H7 (cell line): ENCODE measurements at regions not wholly inside any gene's neighbourhood (a gene's known extent, or its start where the extent isn't known, plus 50 kb on each side); places are given as distances from the start of the nearest gene placed in this dataset.
"Not testable (repeated sequence)": the region's sequence is repeated elsewhere in the genome, so short reads cannot be mapped to it uniquely, and the experiment has no call there.

Experiments
- DNase-seq: peaks from one replicate; pipeline ENCODE4 v3.0.0; 2012
- H3K27me3 ChIP-seq: 2 replicates; pipeline ENCODE4 v1.6.0; 2011; ENCODE audit warnings: mild to moderate bottlenecking, low read length; ENCODE audit not compliant: control insufficient read depth, insufficient read depth
- H3K36me3 ChIP-seq: replicated peaks from 2 replicates; pipeline ENCODE4 v1.5.1; 2011; ENCODE audit warnings: low read length; ENCODE audit not compliant: control insufficient read depth, insufficient read depth
- H3K4me3 ChIP-seq: 2 replicates; pipeline ENCODE4 v1.5.1; 2011; ENCODE audit warnings: low read depth, mild to moderate bottlenecking, control low read depth, low read length, moderate library complexity; ENCODE audit not compliant: insufficient read depth

DNA sequence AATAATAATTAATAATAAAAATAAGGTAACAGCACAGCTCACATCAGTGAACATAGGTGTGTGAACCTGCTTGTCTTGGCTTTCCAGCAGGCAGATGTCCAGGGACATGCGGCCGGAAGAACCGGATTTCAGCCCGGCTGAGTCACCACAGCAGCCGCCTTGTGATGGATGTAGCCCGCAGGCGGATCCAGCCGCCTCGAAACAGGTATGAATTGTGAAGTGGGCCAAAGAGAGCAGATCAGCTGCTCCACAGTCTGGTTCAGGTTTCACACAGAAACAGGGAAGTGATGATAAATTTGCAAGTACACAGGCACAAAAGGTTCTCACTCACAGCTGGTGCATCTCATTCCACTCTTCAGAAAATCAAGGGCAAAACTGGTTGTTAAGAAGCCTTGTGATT, 55.1 kb downstream of the ID4 start:
- H3K4me3 ChIP-seq = no peak overlapping the region
- H3K36me3 ChIP-seq = no peaks in the 10 kb centered on the region
- DNase-seq = no peak
- H3K27me3 ChIP-seq = no peaks in the 10 kb centered on the region

DNA sequence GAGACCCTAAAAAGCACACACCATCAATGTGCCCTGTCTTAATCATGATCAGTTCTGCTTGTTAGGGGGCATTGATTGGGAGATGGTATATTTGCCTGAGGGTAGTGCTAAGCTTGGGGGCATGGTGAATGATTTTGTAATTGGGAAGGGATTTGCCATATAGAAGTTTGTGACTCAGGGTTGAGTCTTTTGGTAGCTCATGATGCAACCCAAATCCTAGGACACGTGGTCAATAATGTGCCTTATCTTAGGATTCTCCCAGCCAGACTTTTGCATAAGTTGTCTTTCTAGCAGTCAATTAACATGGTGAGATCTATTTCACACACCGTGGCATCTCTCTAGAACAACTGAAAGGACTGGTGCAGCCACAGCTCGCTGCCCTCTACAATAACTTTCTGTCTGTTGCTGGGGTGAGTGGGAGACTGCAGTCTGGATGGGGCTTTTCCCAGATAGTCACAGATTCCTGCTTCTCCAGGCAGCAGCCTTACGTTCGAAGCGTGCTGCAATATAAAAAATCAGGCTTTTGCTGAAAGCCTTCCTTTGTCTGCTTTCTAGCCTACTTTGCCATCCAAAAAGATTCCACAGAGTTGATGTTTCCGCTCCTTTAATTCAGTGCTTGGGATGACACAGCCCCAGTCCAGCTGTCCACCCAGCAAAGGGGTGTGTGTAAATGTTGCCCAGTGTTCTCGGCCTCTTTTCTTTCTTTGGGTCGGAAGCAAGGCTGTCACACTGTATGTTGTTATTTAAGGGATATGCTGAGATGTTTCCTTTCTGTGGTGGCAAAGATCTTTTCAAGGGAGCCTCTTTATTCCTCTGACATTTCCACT, 58.9 kb downstream of the ID4 start:
- no peaks in the 10 kb centered on the region for H3K36me3 ChIP-seq
- DNase-seq = no peak

DNA sequence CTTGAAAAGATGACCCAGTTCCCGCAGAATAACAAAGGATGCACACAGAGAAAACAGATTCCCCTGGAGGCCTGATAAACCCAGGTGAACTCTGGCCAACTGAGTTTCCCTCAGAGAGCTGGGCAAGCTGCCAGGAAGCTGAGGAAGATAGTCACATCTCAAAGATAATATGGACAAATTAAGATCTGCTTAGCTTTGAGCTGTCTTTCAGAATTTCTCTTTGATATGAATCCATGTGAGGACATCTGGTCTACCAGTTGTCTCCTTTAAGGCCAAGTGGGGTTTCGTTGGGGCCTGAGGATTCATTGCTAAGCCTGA, 59.5 kb downstream of the ID4 start:
- no peaks in the 10 kb centered on the region for H3K27me3 ChIP-seq
- no peak for DNase-seq
- H3K36me3 ChIP-seq = no peaks in the 10 kb centered on the region
- H3K4me3 ChIP-seq = no peak overlapping the region

More for the DNA sequence above, 58.9 kb downstream of the ID4 start:
- Histone ChIP-seq H3K27me3 (no peaks in the 10 kb centered on the region), H3K4me3 (no peak overlapping the region)

DNA sequence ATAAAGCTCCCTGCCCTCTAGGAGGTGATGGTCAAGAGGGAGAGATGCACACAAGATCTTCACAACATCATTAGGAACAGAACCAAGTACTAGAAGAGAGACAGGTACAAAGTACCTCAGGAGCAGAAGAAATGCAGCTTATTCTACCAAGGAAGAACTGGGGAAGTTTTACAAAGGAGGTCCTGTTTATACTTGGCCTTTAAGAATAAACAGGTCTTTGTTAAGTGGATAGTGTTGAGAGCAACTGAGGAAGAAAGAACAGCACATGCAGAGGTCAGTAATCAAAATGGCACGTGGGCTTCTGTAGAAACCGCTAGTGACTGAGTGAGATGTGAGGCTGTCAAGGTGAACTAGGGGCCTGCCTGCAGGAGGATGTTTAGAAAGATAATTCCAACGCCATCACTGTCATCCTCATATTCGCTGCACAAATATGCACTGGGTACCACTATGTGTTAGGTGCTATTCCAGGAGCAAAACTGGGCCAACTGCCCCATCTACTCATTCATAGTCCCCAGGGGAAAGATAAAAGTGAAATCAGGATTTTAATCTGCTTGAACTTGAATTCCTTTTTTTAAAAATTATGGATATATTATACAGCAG, 61.1 kb downstream of the ID4 start:
- Histone ChIP-seq H3K36me3 (no peaks in the 10 kb centered on the region), H3K27me3 (no peaks in the 10 kb centered on the region), H3K4me3 (no peak overlapping the region)
- no peak for DNase-seq

DNA sequence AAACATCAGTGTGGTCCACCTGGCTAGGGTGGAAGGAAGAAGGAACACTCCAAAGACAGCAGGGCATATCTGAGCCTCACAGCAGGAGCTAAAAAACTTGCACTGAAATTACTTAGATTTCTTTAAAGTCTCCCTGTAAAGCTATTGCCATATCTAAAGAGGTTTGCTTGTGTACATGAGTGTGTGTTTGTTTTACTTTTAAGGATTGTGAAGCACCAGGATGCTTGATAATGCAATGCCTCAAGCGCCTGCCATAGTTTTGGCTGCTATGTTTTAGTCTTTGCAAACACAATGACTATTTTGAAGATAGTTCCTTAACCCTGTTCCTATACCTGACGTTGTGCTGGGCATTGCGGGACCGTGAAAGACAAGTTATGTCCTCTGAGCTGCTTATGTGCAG, 65.0 kb downstream of the ID4 start:
- no peaks in the 10 kb centered on the region for H3K27me3 ChIP-seq
- no peak overlapping the region for H3K4me3 ChIP-seq
- DNase-seq = no peak
- no peaks in the 10 kb centered on the region for H3K36me3 ChIP-seq

DNA sequence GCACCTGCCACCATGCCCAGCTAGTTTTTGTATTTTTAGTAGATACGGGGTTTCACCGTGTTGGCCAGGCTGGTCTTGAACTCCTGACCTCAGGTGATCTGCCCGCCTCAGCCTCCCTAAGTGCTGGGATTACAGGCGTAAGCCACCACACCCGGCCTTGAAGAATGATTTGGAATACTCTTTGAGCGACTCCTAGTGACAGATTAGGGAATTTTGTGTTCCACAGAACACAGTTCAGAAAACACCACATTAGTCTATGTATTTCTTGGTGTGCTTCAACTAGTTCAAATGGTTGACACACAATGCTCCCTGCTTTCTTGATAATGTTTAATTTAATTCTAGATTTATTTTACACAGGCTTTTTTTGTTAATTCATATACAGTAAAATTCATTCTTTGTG, 67.2 kb downstream of the ID4 start:
- H3K4me3 ChIP-seq, DNase-seq, H3K36me3 ChIP-seq, H3K27me3 ChIP-seq: not testable (repeated sequence)

DNA sequence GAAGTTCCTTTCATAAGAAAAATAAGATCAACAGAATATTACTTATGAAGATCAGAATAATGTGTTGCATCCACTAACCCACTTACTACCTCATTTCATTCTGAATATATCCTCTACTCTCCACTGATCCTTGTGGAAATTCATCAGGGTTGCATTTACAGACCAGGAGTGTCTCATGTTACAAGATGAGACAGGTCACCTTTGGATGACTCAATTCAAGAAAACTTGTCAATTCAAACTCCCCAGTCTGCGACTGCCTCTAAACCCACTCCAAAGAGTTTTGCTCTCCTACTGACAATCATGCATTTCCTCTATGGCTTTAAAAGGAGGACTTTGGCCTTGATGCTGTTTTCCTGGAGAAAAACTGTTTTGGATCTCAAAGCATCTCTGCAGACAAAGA, 68.4 kb downstream of the ID4 start:
- Histone ChIP-seq H3K4me3 (no peak overlapping the region), H3K27me3 (no peaks in the 10 kb centered on the region), H3K36me3 (no peaks in the 10 kb centered on the region)
- DNase-seq = no peak

DNA sequence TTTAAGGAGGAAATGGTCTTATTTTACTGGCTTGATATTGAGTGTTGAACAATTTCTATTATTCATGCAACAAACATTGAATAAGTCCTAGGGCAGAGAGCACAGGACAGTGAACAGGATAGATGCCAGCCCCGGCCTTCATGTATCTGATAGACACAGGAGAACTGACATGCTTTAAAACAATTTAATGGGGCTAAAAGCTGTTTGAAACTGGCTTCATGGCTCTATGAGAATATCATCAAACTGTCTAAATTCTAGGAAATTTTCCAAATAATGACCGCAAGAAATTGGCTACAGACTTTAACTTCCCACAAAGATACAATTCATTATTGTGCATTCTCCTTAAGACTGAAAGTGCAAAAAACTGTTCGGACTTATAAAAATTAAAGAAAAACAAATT, 69.0 kb downstream of the ID4 start:
- no peaks in the 10 kb centered on the region for H3K27me3 ChIP-seq
- no peak overlapping the region for H3K4me3 ChIP-seq
- no peaks in the 10 kb centered on the region for H3K36me3 ChIP-seq
- no peak for DNase-seq

DNA sequence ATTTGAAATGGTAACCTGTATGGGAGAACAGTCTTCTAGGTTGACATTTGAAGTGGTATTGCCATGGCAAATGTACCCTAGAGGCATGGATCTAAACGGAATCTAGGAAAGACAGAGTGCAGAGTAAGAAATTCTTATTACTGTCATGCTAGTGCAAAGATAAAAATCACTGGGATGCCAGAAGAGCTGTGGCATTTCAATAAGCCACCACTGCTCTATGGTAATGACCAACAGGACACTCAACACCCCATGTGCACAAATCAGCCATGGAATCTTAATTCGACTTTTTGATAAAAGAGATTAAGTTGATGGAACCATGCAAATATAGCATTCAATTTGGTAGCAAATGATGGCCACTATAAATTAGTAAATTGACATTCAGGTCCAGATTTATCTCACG, 74.1 kb downstream of the ID4 start:
- Histone ChIP-seq H3K27me3 (no peaks in the 10 kb centered on the region), H3K36me3 (no peaks in the 10 kb centered on the region), H3K4me3 (no peak overlapping the region)
- DNase-seq = no peak

DNA sequence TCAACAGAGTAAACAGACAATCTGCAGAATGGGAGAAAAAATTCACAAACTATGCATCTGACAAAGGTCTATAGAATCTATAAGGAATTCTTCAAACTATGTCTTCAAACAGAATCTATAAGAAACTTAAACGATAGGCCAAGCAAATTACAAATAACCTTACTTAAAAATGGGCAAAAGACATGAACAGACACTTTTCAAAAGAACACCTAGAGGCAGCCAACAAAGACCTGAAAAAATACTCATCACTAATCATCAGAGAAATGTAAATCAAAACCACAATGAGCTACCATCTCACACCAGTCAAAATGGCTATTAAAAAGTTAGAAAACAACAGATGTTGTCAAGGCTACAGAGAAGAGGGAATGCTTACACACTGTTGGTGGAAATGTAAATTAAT, 81.3 kb downstream of the ID4 start:
- Histone ChIP-seq H3K4me3 (no peak overlapping the region), H3K27me3 (no peaks in the 10 kb centered on the region), H3K36me3 (no peaks in the 10 kb centered on the region)
- DNase-seq = no peak

DNA sequence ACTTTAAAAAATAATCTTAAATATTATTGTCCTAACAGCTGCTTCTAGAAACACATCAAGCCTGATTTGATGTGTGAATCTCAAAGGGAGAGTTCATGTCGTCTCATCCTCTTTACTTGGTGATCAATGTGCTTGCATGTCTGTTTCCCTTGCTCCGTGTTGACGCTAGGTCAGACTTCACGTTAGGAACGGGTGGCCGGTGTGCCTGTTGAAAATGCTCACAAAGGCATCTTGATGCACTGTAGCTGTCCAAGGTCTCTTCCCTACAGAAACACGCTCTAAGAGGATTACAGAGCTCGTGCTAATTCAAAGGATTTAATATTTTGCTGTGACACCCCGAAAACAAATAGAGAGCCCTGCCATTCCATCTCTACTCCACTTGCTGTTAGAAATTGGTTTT, 84.6 kb downstream of the ID4 start:
- H3K4me3 ChIP-seq = no peak overlapping the region
- no peak for DNase-seq
- no peaks in the 10 kb centered on the region for H3K36me3 ChIP-seq
- no peaks in the 10 kb centered on the region for H3K27me3 ChIP-seq

DNA sequence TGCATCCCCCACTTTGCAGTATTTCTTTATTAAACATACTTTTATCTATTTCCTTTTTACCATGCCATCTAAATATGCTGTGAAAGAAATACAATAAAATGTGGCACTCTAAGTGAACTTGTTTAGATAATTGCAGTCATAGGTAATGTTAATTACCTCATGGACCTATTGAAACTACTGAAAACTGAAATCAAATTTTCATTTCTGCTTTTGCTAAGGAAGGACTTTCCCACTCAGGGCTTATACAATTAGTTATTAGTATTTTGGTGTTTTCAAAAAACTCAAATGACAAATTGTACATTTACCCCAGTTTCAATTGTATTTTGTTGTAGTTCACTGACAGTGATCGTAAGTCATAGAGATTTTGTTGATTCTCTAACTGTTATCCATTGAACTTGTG, 88.4 kb downstream of the ID4 start:
- H3K27me3 ChIP-seq = no peaks in the 10 kb centered on the region
- no peak for DNase-seq
- no peaks in the 10 kb centered on the region for H3K36me3 ChIP-seq
- no peak overlapping the region for H3K4me3 ChIP-seq

DNA sequence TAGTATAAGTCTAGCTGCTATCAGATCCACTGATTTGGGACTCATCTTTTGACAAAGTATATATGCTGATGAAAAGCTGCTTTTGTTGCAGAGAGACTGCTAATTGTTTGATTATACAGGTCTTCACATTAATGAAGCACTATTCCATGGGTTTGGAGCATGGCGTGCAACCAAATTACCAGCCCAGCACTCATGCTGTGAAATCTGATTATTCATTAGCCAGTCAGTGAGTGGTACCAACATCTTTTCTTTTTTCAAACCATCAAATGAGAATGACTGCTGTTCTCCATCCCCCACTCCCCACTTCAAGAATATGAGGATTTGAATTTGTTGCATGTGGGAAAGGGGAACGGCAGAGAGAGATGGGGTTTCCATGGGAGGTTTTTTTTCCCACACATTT, 91.3 kb downstream of the ID4 start:
- Histone ChIP-seq H3K4me3 (no peak overlapping the region), H3K27me3 (no peaks in the 10 kb centered on the region), H3K36me3 (no peaks in the 10 kb centered on the region)
- no peak for DNase-seq

DNA sequence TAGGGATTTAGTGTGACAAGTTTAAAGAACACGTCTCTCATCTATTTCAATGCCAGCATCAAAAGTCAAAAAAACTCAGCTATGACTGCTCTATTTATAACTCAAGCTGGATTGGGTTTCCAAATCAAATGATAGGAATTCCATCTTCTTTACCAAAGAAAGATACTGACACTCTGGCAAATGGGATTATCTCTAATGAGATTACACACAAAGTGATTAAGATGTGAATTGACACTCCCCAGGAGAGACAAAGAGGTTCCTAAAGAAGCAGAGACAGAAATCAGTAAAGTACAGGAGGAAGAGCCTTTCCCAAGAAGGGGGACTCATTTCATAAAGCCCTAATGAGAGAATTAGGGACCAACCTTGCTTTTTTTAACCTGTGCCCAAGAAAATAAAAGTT, 92.1 kb downstream of the ID4 start:
- Histone ChIP-seq H3K4me3 (no peak overlapping the region), H3K36me3 (no peaks in the 10 kb centered on the region), H3K27me3 (no peaks in the 10 kb centered on the region)
- DNase-seq = no peak

DNA sequence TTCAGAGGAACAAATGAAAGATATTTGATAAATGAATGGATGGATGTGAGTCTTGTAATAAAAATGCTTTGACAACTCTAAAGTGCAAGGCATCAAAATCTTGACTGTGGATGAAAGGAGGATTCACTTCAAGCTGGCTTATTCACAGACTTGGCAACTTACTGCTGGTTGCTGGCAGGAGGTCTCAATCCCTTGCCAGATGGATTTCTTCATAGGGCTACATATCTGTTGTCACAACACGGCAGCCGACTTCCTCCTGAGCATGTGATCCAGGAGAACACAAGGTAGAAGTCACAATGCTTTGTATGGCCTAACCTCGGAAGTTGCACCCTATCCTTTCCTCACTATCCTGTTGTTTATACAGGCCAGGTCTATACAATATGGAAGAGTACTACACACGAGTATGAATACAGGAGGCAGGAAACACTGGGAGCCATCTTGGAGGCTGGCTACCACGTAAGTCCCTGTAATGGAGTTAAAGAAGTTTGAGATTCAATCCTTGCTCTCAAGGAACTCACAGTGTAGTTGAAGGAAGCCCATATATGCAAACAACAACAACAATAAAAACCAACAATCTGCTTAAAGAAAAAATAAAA, 97.9 kb downstream of the ID4 start:
- no peak for DNase-seq
- Histone ChIP-seq H3K27me3 (no peaks in the 10 kb centered on the region), H3K4me3 (no peak overlapping the region), H3K36me3 (no peaks in the 10 kb centered on the region)
